Fibroblast of mammary gland (primary cell): ENCODE measurements at regions not wholly inside any gene's neighbourhood (a gene's known extent, or its start where the extent isn't known, plus 50 kb on each side); places are given as distances from the start of the nearest gene placed in this dataset.

ENCODE experiments used
- DNase-seq: peaks from one replicate; pipeline ENCODE4 v3.0.0-alpha.2; 2010; ENCODE audit warnings: low read depth
- H3K4me3 ChIP-seq: 2 replicates; pipeline ENCODE4 v1.5.1; 2011; ENCODE audit warnings: low read depth, mild to moderate bottlenecking, low read length, moderate library complexity; ENCODE audit not compliant: control insufficient read depth
- TF ChIP-seq, protein P1 (sequence below): conservative IDR thresholded peaks from 2 replicates; pipeline ENCODE4 v1.5.1; 2011; ENCODE audit warnings: low read depth, low read length, inconsistent platforms; ENCODE audit not compliant: control insufficient read depth, insufficient read depth

DNA sequence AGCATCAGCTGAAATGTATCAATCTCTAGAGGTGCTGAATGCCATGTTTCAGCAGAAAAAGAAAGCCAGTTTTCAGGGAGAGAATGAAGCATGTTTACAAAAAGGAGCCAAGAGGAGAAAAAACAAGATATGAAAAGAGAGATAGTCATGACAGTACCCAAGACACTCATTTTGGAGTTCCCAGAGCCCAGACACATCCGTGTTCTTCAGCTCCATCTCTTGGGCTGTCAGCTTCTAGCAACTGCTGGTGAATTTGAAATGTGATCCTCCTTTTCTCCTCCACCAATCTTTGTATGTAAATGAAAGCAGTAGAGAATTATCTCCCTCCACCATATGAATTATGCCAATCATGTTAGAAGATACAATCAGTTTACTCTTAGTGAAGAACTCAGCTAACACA, 93.0 kb upstream of the SLC25A36 start:
- DNase-seq: no peak
- no peak overlapping the region for H3K4me3 ChIP-seq
- TF ChIP-seq, protein P1, sequence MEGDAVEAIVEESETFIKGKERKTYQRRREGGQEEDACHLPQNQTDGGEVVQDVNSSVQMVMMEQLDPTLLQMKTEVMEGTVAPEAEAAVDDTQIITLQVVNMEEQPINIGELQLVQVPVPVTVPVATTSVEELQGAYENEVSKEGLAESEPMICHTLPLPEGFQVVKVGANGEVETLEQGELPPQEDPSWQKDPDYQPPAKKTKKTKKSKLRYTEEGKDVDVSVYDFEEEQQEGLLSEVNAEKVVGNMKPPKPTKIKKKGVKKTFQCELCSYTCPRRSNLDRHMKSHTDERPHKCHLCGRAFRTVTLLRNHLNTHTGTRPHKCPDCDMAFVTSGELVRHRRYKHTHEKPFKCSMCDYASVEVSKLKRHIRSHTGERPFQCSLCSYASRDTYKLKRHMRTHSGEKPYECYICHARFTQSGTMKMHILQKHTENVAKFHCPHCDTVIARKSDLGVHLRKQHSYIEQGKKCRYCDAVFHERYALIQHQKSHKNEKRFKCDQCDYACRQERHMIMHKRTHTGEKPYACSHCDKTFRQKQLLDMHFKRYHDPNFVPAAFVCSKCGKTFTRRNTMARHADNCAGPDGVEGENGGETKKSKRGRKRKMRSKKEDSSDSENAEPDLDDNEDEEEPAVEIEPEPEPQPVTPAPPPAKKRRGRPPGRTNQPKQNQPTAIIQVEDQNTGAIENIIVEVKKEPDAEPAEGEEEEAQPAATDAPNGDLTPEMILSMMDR: no peak

DNA sequence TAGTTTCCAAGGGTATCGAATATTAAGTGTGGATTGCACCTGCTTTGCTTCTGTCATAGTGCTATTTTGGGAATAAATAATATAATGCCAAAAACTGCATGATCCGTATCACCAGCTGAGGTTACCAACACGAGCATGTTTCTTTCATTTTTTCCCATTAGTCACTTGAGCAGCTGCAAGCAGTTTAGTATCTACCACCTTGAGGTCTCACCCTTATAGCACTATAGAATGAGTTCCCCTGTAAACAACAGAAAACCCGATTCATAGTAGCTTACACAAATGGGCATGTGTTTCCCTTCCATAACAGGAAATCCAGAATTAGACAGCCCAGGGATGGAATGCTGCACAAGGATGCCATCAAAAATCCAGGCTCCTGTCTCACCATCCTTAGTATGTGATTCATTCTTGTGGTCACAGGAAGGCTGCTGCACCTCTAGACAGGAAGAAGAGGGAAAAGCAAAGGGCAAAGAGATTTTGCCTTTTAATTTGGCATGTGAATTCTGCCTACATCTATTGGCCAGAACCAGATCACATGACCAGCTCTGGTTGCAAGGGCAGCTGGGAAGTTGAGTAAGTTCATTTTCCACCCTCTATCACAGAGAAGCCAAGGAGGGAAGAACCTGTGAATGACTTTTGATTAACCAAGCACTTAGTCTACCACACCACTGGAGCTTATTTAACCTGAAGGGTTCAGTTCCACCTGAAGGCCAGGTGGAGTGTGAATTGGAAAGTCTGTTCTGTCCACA, 91.3 kb upstream of the SLC25A36 start:
- no peak for DNase-seq
- H3K4me3 ChIP-seq: no peak overlapping the region
- TF ChIP-seq, protein P1: no peak

DNA sequence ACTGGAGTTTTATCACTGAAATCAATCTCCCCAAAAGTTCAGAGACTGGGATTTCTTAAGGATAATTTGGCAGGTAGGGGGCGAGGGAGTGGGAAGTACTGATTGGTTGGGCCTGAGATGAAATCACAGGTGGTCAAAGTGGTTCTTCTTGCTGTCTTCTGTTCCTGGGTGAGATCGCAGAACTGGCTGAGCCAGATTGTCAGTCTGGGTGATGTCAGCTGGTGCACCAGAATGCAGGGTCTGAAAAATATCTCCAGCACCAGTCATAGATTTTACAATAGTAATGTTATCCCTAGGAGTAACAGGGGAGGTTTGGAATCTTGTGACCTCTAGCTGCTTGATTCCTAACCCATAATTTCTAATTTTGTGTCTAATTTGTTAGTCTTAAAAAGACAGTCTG, 86.7 kb upstream of the SLC25A36 start:
- TF ChIP-seq, protein P1: no peak
- no peak for DNase-seq
- no peak overlapping the region for H3K4me3 ChIP-seq

DNA sequence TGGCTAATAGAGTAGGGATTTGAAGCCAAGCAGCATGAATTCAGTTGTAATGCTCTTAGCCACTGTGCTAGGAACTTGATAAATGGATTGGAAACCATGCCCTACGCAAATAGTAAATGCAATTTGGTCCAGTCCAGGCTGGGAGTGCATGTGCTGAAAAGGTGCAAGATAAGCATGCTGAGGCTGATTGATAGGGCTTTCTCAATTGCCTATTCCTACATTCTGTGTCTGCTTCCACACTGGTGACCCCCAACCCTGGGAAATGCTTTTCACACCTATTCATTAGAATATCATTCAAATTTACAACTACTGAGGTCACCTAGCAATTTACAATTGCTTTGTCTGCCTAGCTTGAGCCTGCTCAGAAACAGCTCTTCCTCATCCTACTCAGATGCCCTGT, 84.7 kb upstream of the SLC25A36 start:
- DNase-seq: no peak
- TF ChIP-seq, protein P1: no peak
- no peak overlapping the region for H3K4me3 ChIP-seq

DNA sequence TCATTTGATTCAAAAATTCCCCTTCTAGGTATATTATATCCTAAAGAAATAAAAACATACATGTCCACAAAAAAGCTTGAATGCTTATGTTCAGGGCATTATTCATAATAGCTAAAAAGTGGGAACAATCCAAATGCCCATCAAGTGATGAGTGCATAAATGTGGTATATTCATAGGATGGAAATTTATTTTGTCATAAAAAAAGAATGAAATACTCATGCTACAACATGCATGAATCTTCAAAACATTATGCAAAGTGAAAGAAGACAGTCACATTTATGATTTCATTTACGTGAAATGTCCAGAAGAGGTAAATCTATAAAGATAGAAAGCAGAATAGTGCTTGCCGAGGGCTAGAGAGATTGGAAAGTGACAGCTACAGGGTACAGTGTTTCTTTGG, 83.6 kb upstream of the SLC25A36 start:
- TF ChIP-seq, protein P1: no peak
- no peak overlapping the region for H3K4me3 ChIP-seq
- DNase-seq: no peak

DNA sequence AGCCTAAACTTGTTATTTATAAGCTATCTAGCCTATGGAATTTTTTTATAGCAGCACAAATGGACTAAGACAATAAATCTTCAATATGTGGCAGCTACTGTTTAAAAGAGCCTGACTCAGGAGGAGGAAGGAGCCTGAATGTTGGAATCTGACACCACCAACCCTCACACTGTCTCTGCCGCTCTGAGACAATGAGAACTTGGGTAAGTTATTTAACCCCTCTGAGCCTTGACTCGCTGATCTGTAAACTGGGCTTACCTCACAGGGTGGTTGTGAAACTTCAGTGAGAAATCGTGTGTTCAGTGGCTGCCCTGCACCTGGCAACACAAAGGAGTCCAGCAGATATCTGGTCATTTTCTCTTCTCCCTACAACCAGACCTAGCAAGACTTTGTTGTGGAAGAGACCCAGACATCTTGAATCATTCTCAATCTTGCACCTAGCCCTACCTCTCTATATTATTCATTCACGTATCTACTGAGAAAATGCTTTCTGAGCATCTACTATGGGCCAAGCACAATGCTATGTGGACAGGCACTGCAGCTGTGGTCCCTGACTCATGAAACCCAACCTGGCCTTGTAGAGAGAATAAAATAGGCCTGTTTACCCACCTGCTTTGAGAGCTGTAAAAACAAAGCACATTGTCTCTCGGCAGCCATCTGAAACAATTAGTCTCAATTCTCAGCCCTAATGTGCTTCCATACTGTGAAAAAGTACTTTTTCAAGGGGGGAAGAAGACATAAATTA, 81.9 kb upstream of the SLC25A36 start:
- no peak overlapping the region for H3K4me3 ChIP-seq
- peak; percentile 36 for DNase-seq
- TF ChIP-seq, protein P1: no peak
